ENCODE measurements at regions not wholly inside any gene's neighbourhood (a gene's known extent, or its start where the extent isn't known, plus 50 kb on each side); places are given as distances from the start of the nearest gene placed in this dataset.

DNA sequence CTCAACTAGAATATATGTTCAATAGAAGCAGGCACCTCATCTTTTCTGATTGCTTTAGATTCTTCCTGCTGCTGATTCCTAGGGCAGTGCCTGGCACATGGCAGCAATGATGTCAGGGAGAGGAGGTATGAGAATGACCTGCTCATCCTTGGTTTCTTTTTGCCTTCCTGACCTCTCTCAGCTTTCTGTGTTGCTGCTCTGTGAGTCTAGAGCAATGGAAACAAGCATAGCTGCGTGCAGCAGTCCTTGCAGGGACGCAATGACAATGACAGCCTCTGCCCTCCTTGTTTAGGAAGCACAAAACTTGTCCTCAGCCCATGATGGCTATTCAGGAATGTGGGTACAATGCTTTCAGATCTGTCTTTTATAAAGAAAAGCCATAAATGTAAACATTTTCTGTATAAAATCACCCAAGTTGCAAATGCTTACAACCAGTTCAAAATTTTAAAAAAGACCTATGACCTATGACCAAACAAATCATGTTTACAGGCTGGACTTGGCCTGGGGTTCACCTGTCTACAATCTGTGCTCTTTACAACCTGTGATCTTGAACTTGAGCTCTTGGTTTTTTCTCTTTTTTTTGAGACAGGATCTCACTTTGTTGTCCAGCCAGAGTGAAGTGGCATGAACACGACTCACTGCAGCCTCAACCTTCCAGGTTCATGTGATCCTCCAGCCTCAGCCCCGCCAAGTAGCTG, 549.4 kb upstream of the ATP2B1 start:
- no peak for DNase-seq (ENCODE audit: low spot score)

DNA sequence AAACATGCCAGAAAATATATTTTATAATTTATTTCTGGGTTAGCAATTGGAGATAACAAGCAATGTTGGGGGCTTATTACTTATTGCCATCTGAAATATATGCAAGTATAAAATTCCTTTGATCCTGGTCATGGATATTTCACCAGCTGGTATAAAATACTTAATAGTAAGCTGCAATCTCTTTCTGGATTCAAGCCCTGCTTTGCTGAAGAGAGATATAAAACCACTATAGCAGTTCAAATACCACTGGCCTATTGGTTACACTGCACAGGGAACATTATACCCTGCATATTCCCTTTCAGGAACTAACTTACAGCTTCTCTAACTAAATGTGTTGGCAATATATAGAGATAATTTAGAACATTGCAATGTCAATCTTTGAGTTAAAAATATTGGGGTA, 546.2 kb upstream of the ATP2B1 start:
- no peak for DNase-seq (ENCODE audit: low spot score)

DNA sequence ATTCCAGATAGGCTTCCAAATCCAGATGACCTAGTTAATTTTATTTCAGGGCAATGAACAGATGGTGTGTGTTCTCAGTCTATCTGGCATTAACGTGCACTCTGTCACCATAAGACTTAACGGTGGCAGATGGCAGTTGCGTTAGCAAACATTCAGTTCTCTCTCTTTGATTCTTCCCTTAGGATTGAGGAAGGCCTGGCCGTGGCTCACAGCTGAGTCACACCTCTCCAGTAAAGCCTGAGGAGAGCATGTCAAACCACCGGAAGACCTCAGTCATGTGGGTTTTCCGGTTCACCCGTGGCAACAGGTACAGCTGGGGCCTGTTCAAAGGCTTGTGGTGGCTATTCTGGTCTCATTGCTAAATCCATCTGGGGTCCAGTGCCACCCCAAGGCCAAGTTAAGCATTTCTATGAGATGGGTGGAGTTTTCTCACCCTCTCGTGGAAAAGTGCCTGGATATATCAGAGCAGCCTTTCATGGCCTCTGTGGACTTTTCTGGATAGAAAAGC, 545.1 kb upstream of the ATP2B1 start:
- DNase-seq (ENCODE audit: low spot score), result peak; percentile 64

DNA sequence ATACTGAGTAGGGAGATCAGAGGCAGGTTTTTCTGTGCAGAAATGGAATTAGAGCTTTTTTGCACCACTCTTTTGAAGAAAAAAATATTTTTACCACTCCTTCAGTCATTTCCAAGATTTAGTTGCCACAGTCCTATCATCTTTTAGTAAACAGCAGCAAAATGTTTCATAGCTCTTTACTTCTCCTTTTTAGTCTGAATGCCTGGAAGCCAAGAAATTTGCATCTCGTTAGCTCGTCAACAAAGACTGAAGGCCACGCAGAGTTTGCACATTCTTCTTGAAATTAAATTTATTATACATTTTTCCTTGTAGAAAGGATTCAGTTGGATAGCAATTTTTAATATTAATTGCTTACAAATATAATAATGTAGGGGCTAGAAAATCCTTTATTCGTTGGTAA, 544.5 kb upstream of the ATP2B1 start:
- no peak for DNase-seq (ENCODE audit: low spot score)

DNA sequence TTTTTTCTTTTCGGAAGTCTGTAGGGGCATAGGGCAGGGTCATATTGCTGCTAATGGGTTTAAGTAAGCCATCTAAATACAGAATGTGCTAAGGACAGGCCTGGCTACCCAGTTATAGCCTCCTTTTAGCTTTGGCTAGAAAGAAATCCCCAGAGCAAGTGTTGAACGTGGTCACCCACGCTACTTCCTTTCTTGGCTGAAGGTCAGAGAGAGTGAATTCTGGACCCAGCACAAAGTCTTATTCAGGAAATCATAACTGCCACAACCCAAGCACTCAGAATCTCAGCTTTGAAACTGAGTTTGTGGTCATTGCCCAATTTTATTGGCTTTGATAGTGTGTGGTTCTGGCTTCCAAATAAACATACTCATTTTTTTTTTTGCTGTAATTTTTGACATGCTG, 542.1 kb upstream of the ATP2B1 start:
- no peak for DNase-seq (ENCODE audit: low spot score)

DNA sequence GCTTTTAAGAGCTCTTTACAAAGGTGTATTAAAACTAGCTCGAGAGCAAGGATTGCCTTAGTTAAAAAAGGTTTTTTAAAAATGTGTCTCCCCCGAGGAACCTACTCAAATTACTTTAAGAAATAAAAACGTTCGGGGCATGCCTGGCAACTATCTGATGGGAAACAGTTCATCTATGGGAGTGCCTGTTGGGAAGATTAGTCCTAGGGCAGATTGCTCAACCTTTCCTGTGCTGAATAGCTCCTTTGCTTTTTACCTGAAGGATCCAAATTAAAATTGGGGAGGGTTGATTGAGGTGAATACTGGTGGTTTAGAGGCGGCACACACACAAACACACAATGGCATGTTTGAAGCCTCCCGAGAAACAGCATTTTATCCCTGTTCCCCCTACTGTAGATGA, 541.4 kb upstream of the ATP2B1 start:
- no peak for DNase-seq (ENCODE audit: low spot score)

DNA sequence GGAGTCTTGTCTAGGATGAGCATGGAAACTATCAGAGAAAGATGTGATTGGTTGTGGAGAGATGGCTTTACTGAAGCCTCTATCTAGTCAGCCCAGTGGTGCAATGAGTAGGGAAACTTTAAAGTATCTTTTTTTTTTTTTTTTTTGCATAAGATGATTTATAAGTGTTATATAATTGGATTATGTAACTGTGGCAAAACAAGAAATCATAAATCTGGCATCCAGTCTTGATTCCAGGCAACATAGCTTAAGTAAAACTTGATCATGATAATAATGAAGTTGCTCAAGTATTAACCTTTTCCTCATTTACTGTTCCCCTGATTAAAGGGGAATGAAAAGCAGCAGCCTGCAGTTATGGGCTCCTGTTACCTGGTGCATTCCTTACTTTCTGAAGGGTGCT, 538.0 kb upstream of the ATP2B1 start:
- DNase-seq (ENCODE audit: low spot score), result no peak

DNA sequence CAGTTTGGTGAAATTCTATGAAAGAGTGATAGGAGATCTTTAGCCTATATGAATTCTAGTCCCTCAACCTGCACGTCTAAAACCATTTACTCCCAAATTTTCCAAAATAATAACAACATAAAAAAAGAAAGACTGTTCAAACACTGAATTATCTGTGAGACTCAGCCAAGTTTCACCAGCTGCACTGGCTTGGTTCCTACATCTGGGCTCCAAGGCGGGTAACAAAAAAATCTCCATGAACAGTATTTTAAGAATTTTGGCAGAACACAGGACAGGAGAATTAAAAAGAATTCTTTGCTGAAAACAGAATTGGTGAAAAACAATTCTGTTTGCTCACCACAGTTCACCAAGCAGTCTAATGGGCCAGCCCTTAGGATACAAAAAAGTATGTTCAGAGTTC, 536.8 kb upstream of the ATP2B1 start:
- DNase-seq (ENCODE audit: low spot score), result no peak

DNA sequence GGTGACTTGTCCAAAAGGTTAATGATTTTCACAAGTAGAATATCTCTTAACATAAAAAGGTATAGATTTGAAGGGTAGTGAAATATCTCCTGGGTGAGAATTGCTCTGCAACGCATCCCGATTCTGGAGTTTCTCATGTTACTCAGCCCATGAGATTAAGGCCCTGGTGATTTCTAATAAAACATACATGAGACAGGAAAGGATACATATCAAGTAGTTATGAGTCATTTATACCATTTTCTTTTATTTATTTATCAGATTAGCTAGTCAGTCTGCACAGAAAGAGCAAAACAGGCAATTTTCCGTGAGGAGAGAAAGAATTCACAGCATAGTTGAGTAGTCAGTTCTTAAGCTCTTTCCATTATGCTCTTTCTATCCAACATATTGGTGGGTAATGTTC, 535.6 kb upstream of the ATP2B1 start:
- DNase-seq (ENCODE audit: low spot score), result no peak

DNA sequence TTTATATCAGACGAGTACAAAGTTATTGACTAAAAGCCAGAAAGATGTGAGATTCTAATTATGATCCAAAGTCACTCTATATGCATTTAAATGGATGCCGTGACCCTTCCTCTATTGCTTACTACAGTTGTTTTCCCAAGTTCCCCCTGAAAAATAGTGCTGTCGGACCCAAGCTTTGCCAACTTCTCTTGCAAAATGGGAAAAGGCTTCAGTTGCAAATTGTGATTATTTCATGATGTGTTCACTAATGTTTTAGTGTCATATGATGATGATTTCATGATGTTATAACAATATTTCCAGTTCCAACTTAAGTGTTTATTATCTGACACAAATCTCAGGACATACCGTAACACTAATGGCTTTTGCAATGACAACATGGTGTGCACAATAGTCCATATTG, 534.6 kb upstream of the ATP2B1 start:
- no peak for DNase-seq (ENCODE audit: low spot score)

DNA sequence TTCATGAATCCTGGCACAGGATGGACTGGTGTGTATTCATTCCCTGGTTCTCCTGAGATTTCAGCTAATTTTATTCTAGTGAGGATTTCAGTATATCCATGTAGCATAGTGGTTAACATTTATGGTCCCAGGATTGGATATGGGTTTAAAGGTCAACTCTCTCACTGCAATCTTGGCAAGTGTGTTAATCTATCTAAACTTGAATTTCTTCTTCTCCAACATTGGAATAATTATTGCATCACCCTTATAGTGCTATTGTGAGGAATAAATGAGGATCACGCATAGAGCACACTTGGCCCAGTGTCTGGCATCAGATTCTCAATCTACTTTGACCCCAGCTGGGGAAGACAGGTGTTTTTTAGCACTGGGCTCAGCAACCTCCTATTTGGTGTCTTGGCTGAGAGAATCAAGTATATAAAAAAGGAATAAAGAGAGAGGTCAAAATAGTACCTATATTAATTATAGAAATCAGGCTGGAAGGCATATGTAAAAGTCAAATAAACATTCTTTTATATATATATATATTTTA, 531.2 kb upstream of the ATP2B1 start:
- DNase-seq (ENCODE audit: low spot score), result no peak

DNA sequence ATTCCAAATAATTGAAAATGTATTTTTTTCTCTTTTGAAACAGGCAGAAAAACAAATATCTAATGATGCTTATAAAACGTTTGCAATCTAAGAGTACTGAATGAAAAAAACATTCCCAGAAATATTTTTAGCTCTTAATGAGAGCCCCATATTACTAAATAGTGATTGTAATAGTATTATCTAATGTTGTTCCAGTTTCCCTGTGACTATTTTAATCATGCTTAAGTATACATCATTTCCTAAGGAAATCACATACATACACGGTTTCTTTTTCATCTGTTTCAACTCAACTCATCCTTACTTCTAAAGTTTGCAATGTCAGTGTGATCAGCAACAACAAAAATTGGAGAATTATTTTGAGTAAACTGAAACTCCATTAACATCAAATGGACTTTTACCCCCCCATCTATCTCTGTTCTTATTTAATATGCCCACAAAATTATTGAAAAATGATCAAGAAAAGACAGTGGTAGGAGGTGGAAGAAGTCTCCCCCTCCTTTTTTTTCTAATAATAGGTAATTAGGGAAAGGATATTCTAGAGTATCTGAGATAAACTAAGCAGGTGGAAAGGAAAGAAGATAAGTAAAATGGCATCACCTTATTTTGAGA, 530.1 kb upstream of the ATP2B1 start:
- no peak for DNase-seq (ENCODE audit: low spot score)

DNA sequence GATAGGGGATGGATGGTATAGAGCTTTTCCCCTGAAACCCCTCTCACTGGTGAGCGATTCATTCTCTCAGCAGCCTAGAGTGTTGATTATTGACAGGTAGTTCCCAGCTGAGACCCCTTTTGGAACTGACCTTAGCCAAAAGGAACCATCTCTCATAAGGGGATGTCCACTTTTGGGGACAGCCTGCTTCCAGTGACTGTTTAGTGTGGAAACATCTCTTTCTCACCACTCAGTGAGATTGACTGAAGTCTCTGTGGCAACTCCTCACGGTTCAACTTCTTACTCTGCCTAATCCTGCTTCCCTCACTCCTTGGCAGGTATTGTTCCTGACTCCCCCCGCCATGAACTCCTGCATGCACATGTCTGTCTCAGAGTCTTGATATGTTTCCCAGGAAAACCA, 529.2 kb upstream of the ATP2B1 start:
- no peak for DNase-seq (ENCODE audit: low spot score)

DNA sequence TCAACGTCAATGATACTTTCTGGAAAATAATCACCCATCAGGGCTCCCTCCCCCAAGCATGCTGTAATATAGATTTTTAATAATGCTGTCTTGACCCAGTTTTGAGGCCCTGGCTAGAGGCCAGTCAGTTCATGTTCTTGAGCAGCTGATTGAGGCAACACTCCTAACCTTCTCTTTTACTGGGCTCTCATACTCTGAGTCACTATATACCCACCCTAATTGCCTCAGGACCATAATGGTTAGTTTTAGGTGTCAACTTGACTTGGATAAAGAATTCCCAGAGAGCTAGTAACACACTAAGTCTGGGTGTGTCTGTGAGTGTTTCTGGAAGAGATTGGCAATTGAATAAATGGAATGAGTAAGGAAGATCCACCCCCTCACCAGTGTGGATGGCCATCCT, 527.0 kb upstream of the ATP2B1 start:
- no peak for DNase-seq (ENCODE audit: low spot score)

DNA sequence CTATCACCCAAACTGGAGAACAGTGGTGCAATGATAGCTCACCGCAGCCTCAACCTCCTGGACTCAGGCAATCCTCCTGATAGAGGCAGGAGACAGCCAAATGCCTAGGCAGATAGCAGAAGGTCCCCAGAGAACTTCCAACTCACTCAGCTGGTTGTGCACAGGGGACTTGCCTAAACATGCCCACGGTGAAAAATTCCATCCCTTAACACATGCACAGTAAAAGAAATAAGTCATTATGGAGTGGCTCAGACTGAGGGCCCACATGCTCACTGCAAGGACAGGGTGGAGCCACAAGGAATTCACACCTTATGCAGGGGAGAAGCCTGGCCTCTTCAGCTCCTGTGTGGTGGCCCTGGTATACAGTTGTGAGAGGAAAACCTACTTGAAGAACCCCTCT, 525.8 kb upstream of the ATP2B1 start:
- DNase-seq (ENCODE audit: low spot score), result no peak

DNA sequence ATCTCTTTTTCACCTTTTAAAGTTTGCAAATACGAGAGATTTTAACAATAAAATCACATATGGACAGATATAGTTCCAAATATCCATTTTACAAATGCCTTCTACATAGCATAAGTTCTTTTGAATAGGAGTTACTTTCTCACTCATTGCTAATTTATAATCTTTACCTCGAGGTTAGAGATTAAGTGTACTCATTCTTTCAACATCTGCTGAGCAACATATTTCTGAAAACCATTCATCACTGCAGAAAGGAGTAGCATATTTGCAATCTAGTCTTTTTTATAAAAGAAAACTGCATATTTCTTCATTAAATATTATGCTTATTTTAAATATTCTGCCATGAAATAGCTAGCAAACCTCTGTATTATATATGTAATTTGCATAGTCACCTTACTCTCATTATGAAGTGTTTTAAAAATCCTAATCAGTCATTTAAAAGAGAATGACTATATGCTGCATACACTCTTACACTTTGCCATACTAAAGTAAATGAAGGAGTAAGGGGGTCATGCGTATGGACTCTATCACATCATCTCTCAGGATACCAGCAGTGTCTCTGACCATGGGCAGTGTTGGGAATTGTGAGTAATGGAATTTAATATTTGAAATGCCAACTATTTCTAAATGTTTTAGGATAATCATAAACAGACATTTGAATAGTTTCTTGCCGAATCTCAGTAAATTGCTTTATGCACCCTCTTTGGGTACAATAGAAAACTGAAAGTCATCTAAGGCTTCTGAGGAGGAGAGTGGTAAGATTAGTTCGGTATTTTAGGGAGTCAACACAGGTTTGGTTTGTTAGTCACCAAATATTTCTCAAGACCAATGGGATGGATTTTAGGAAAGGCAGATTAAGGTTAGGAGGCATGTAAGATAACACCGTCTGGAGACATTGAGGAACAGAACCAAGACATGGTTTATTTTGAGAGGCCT, 524.8 kb upstream of the ATP2B1 start:
- peak; percentile 33 for DNase-seq (ENCODE audit: low spot score)

DNA sequence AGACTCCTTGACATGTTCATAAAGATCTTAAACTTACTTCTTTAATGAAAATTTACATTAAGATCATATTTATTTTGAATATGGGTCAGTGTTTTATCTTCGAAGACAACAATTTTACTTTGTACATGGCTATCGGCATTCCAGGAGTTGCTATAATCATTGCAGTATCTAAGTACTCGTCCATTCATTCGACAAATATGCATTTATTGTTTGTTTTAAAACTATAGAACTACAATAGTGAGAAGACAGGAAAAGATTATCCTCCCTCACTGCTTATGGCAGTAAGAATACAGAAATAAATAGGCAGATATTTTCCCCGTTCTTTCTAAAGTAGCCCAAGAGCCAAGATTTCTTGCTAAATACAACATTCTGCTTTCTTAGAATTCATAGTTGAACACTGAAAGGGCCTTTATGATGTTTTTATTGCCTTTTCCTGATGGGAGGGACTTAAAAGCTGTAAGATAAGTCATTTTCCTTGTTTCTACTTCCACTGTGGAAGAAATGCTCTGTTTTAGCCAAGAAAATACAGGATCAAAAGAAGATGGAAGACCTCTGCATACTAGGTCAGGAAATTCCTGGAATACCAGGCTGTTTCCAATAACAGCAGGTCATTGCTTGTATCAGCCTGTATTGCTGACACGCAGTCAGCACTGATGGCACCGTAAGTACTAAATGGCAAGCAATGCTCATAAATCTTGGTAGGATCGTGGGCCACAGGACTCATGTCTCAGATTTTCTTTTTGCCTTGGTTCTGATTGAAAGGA, 521.0 kb upstream of the ATP2B1 start:
- DNase-seq (ENCODE audit: low spot score), result no peak

DNA sequence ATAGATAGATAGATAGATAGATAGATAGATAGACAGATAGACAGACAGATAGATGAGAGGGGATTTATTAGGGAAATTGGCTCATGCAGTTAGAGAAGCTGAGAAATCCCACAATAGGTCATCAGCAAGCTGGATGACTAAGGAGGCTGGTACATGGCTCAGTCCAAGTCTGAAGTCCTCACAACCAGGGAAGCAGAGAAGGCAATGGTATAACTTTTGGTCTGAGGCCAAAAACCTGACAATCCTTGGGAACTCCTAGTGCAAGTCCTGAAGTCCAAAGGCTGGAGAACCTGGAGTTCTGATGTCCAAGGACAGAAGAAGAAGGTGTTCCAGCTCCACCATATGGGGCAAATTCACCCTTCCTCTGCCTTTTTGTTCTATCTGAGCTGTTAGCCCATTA, 517.6 kb upstream of the ATP2B1 start:
- DNase-seq (ENCODE audit: low spot score), result no peak

DNA sequence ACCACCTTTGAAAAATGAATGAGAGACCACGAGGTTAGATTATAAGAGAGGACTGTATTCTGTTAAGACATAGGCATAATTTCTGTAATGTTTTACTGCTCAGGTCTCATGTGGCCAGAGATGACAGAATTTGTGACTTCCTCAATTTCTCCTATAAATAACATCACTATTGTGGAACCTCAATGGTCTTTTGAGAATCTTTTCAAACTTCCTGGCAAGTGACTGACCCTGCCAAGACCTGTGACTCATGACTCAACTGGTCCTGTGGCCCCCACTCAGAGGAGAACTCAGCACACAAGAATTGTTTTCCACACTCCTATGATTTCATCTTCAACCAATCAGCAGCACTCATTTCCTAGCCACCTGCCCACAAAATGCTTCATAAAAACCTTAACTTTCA, 508.2 kb upstream of the ATP2B1 start:
- DNase-seq (ENCODE audit: low spot score), result no peak

DNA sequence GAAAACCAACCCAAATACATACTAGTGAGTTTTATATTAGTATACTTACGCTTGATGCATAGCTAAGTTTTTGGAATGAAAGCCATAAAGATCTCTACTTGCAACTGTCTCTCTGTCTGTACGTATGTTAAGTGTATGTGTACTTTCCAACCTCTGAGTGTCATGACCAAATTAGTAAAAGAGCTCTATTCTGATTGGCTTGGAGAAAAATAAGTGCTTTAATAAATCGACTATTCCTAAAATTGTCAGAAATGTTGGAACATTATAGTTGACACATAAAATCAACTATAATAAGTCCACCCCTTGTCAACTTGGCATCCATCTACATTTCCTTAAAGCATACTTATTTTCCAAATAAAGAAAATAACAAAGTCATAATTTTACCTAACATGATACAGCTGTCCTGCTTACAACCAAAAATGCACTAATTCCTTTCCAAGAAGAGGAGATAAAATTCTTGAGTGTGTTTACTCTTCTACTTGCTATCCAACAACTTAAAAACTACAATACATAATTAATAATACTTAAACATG, 507.4 kb upstream of the ATP2B1 start:
- no peak for DNase-seq (ENCODE audit: low spot score)

DNA sequence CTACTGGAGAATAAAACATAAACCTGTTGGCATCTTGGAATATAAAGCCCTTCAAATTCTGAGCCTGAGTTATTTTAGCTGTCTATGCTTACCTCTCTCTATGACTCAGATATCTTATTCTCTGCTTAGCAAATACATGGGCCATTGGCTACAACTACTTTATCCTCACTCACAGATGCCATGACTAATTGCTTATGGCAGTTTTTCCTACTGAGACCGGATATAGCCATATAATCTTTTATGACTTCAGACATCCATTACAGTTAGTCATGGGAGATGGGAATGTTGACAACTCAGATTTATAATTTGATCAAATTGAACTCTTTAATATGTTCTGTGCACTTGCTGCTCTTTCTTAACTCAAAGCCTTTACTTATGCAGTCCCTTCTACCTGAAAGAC, 502.4 kb upstream of the ATP2B1 start:
- DNase-seq (ENCODE audit: low spot score), result peak; percentile 23

DNA sequence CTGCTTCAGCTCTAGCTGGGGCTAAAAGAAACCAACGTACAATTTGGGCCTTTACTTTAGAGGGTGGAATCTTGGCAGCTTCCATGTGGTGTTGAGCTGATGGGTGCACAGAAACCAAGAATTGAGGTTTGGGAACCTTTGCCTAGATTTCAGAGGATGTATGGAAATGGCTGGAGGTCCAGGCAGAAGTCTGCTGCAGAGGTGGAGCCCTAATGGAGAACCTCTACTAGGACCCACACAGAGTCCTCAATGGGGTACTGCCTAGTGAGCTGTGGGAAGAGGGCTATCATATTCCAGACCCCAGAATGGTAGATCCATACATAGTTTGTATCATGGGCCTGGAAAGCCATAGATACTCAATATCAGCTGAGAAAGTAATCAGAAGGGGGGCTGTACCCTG, 500.4 kb upstream of the ATP2B1 start:
- no peak for DNase-seq (ENCODE audit: low spot score)
